GM19438 (cell line): ENCODE measurements at regions not wholly inside any gene's neighbourhood (a gene's known extent, or its start where the extent isn't known, plus 50 kb on each side); places are given as distances from the start of the nearest gene placed in this dataset.

Experiments
- ATAC-seq: cut with Tn5 transposase; IDR thresholded peaks from one replicate; pipeline ENCODE4 v1.9.1; 2021; ENCODE audit warnings: low read depth; ENCODE audit not compliant: unreplicated experiment

- no peak for ATAC-seq
These were observed 221.2 kb upstream of the FLRT2 start for GRCh38 chr14:85308531-85309300.

- ATAC-seq: no peak
These were observed 219.3 kb upstream of the FLRT2 start for GRCh38 chr14:85310491-85311272.

GRCh38 chr14:85313560-85314207 is 216.3 kb upstream of the FLRT2 start:
- ATAC-seq: no peak

GRCh38 chr14:85315290-85315689 is 214.7 kb upstream of the FLRT2 start:
- no peak for ATAC-seq

GRCh38 chr14:85315733-85316290 is 214.1 kb upstream of the FLRT2 start:
- ATAC-seq: no peak

DNA sequence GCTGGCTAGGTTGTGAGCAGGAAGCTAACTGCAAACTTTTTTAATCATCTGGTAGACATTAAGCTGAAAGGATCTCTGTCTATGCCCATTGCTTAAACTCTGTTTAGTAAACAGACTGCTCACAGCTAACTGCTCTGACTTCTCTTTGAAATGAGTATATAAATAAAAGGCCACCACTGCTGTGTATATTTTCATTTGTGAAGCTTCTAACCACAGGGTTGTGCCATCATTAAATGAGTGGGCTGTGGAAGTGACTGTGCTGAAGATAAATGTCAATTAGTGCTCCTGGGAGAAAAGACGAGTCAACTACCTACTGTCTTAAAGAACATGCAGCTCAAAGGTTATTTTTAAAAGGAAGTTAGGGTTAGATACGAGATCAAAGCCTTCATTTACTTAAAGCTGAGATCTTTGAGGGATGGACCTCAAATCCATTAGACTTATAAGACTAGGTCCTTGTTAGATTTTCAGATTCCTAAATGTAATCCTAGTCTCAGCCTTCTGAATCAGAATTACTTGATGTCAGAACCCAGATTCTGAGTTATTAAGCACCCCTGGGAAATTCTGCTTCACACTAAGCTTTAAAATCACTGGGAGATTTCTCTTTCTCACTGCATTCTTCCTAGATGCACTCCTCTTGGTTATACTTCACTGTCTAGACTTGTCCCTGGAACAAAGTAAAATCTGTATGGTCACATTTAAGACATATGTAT is 213.1 kb upstream of the FLRT2 start:
- ATAC-seq: no peak

DNA sequence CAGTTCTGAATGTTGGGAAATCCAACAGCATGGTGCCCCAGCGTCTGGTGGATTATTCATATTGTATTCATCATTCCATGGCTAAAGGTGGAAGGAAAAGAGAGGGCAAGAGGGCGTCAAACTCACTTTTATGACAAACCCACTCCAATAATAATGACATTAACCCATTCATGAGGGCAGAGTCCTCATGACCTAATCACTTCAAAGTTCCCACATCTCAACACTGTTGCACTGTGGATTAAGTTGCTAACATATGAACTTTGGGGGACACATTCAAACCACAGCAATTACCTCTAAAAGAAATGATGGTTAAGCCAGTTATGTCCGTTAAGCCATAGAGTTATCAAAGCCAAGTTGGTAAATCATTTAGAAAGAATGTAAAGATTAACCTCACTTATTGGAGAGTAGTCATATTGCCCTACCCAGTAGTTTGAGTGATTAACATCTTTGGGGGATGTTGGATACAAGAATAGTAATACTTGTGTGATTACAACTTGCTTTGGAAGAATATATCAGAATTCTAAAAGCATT is 212.4 kb upstream of the FLRT2 start:
- no peak for ATAC-seq

DNA sequence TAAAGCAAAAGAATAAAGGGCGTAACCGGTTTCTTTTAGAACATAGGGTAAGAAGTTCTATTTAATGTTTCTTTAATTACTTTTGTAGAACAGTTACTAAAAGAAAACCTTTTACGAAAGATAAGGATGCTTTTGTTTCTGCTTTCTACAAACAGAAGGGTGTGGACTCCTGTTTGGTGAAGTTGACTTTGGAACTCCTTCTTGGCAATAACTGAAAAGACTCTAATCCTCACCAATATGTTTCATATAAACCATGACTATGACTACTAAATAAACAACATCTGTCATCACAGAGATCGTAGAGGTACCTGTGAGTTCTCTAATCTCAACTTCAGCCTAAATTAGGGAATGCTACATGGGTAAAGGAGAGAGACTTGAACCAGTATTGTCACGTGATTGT is 210.8 kb upstream of the FLRT2 start:
- ATAC-seq: no peak

- no peak for ATAC-seq
These were observed 209.8 kb upstream of the FLRT2 start for GRCh38 chr14:85319998-85320630.

DNA sequence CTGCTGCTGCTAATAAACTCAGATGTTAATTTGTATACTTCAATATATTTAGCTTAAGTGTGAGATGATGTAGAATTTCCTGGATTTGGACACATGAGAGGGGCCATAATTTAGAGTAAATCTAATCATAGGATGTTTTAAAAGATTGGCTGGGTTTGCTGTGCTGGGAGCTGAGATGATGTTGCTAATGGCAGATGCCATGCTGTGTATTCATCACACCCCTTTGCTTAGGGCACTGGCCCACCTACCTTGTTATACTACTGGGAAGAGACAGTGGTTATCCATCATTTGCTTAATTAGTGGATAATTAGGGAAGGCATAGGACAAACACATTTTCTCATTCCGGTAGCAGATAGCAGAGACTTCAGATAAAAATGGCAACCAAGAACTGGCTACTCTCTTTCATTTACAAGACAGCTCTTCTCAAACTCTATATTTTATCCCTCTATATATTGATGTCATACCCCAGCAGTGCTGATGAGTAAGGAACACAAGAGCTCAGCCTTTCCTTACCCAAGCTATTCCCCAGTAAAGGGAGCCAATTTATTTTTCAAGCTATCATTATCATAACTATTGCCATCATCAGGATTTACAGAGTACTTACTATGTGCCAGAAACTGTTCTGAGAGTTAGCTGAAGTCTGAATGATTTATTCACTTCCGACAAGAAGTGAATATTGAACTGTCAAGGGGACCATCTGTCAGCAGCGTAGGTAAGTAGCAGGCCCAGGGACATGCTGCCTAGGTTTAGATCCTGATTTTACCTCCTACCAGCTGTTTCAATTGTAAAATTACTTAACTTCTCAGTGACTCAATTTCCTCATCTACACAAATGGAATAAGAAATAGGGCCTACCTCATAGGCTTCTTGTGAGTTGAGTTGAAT is 204.6 kb upstream of the FLRT2 start:
- ATAC-seq: no peak

DNA sequence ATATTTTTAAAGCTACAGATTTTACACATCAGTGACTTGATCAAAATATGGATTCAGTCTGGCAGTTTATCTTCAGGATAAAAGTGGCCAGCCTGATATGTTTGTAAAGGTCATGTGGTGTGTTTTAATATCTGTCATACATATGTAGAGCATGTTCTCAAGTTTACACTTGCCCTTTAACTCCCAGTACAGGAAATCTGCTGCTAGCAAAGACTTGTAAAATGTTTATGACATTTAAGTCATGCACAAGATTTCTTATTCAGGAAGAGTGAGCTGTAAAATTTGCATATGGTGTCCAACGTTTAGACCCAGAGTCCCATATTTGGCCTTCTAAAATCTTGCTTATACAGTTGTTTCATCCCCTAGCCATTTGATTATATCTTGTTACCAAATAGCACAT is 197.5 kb upstream of the FLRT2 start:
- ATAC-seq: no peak

DNA sequence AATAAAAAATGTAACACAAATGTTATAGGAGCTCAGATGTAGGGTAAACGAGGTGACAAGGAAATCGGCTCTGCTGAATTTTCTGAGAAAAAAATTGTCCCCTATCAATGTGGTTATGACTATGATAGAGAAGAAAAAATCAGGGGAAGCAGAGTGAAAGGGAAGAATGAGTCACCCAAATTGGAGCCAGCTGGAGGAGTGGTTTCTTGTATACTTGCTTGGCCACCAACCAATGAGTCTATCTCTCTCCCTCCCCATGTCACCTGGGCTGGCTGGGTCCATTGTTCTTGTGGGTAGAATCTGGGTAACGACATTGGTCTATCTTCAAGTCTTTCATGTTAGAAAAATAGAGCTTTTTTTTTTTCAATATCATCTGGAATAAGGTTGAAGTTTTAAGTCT is 196.6 kb upstream of the FLRT2 start:
- ATAC-seq: no peak

DNA sequence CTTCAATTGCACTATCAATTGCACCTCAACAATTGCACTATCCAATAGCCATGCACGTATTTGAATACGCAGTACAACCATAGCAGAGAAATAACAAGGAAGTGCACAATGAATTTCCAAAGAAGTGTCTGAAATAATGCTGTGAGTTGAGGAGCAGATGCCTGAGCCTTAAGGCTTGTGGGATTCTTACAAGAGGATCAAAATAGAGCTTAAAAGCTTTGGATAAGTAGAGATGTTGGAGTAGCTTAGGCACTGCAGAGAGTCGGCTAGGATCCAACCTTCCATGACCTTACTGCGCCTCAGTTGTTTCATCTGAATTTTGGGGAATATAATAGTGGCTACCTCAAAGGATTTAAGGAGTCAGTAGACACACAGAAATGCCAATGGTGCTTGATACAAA is 196.1 kb upstream of the FLRT2 start:
- no peak for ATAC-seq

GRCh38 chr14:85334316-85334715 is 195.6 kb upstream of the FLRT2 start:
- ATAC-seq: no peak

GRCh38 chr14:85336257-85336656 is 193.7 kb upstream of the FLRT2 start:
- ATAC-seq: no peak

DNA sequence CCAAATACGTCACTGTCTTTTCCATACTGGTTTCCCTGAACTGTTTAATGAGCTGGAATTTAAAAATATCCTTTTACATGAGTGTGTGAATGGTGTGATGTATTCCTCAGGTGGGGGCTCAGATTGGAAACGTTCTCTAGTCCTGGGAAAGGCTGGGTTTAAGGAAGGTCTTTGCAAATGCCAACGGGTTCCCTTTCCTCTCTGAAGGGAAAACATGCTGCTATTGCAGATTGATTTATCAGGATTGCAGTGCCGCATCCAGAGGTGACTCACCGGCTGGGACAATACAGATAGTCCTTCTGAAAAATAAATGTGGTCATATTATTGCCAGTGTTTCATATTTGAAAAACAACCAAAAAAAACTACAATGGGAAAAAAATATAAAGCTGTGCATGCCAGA is 193.1 kb upstream of the FLRT2 start:
- no peak for ATAC-seq

DNA sequence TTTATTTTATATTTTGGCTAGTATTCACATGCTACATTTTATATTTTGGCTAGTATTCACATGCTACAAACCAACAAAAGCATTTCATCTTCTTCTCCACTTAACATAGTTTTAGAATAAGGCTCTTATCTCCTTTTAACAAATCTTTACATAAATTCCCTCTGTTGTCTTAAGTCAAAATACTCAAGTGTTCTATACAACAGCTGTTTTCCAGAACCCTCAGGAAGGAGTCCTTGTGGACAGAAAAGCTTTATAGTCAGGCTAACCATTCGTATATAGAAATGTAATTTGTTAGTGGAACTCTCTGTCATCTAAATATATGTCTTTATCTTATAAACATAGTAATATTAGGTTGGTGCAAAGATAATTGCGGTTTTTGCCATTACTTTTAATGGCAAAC is 191.0 kb upstream of the FLRT2 start:
- ATAC-seq: no peak

DNA sequence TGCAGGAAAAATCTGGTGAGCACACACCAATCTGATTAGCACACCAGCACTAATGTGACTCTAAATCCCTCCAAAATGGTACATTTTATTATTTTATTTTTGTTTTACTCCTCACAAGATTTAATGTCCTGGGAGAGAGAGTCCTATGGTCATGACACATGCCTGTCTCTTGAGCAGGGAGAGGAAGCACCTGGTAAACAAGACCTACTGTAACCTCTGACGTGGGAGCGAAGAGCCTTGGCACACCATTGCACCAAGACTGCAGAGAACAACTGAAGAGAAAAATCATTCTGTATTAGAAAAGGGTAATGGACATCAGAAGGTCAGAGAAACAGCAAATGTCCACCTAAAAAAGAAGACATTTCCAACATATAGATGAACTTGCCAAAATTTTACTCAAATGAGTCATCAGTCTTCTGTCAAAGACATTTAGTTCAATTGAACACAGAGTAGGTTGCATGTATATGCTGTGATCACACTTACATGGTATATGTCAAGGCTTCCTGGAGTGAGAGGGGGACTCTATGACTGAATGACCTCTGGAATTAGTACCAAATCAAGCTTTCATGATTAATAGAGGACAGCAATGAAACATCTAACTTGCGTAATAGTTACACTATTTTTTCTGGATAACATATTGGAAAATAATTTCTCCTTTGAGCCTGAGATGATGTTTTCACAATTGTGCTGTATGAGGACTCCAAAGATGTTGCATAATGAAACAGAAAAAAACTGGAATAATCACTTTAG is 186.9 kb upstream of the FLRT2 start:
- ATAC-seq: no peak
